ENCODE measurements at regions not wholly inside any gene's neighbourhood (a gene's known extent, or its start where the extent isn't known, plus 50 kb on each side); places are given as distances from the start of the nearest gene placed in this dataset.
"Not testable (repeated sequence)": the region's sequence is repeated elsewhere in the genome, so short reads cannot be mapped to it uniquely, and the experiment has no call there.

GRCh38 chr3:40649346-40649745, 124.6 kb downstream of the ZNF621 start:
- DNase-seq: no peak

DNA sequence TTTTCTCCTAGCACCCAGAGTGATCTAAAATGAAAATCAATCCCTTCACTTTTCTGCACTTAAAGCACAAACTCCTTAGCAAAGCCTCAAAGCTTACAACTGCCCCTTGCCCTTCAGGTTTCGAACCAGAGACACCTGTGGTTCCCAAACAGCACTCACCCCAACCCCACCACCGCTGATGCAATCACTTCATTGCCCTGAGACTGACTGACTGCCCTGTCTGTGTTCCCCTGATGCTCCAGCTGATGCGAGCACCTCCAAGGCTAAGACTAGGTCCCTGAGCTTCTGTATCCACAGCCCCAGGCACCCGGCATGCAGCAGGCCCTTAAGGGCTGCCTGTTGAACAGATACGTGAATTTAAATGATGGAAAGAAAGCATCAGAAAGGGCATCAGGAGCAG, 127.3 kb downstream of the ZNF621 start:
- no peak for DNase-seq

DNA sequence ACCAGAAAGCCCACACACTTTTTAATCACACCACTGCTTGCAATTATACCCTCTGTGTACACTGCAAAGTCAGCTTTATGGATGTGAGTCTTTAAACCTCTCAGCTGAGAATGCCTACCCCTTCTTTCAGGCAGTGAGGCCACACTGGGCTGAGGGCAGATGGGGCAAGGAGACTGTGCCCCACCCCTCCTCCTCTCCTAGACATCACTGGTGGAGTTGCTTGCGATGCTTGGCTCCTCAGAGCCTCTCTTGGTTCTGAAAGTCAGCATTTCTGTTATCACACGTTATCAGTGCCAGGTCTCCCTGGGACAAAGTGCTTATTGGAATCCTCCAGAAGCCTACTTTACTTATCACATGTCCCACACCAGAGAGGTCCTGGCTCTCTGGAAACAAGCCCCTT, 128.2 kb downstream of the ZNF621 start:
- no peak for DNase-seq

DNA sequence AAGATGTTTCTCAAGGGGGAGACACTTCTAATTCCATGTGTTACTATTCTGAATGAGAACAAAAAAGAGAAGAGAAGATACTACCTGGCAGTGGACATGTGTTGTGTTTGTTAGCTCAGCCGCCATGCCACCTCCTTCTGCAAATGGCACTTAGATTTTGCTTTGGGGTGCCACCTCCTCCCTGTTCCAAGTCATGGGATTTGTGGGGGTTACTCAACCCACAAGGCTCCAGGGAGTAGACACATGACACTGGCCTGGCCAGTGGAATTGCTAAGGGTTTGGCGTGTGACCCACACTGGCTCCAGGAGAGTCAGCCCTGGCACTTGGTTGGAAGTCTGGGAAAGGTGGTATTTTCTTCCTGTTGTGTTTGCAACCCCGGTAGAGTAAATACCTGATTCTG, 129.1 kb downstream of the ZNF621 start:
- DNase-seq: no peak

- DNase-seq: no peak
Observed at GRCh38 chr3:40655551-40655950, 130.8 kb downstream of the ZNF621 start.

GRCh38 chr3:40657623-40658022, 132.9 kb downstream of the ZNF621 start:
- no peak for DNase-seq

GRCh38 chr3:40658305-40658704, 133.5 kb downstream of the ZNF621 start:
- no peak for DNase-seq

- DNase-seq: no peak
Observed at GRCh38 chr3:40660554-40660953, 135.8 kb downstream of the ZNF621 start.

GRCh38 chr3:40661284-40661683, 136.5 kb downstream of the ZNF621 start:
- DNase-seq: no peak

GRCh38 chr3:40663280-40663679, 138.5 kb downstream of the ZNF621 start:
- DNase-seq: no peak

DNA sequence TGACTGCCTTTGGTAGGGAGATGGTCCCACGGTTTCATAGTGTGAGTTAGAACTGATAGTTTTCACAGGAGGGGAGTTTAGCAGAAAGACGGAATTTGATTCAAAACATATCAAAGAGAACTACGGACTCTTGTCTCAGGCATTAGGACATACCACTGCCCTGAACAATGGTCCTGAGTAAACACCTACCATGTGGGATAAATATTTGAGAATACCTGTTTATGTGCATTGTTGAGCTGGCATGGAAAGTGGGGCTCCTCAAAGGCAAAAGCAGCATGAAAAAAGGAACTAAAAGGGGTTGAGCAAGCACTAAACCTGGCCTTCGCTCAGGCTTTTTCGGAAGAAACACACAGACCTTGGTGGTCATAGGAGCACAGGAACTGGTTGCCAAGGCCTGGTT, 144.4 kb downstream of the ZNF621 start:
- no peak for DNase-seq

DNA sequence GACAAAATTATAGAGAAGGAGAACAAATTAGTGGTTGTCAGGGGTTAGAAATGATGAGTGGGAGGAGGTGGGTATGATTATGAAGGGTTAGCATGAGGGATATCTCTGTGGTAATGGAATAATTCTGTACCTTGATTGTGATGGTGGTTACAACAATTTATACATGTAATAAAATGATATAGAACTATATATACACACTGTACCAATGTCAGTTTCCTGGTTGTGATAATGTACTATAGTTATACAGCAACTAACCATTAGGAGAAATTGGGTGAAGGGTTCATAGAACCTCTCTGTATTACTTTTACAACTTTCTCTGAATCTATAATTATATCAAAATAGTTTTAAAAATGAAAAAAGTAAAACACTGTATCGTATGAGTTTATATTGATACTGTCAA, 148.1 kb downstream of the ZNF621 start:
- no peak for DNase-seq

DNA sequence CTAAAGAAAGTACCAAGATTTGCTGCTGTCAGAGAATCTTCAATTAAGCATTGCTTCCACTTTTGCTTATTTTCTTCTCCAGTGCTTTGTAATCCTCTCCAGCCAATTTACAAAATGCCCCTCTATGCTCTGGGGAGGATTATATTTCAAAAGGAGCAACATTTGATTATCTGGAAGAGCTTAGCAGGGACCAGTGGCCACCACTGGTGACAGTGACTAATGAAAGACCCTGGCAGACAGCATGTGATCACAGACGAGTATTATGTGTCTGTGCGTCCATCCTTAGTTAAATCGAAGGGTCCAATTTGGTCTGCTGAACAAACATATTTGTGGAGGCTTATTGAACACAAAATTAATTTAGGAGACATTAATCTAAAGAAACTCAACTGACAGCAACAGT, 152.6 kb downstream of the ZNF621 start:
- no peak for DNase-seq

DNA sequence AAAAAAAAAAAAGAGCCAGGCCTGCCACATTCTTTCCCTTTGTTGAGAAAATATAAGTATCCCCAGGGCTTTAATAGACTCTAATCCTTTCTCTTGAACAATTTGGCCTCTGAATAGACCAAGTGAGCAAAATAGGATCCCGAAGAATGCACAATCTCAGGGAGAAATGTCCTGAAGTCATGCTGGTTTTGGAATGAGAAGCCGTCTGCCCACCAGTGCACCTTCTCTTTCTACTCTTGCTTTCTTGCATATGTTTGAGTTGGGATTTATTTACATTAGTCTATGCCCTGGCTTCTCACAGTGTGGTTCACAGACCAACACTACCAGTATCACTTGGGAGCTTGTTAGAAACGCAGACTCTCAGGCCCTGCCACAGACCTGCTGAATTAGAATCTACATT, 153.0 kb downstream of the ZNF621 start:
- DNase-seq: no peak

DNA sequence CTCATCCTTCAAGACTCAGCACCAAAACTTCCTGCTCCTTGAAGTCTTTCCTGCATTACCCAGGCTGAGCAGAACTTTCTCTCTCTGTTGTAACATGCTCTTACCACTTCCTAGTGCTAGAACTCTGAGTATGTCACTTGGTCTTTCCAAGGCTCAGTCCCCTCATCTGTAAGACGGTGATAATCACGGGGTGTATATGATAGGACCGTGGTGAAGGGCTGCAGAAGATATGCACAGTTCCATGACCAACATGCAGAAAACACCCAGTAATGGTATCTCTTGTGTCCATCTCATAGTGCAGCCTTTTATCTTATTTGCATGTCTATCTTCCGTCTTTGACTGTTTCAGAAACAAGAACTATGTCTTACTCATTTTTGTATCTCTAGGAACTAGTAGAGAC, 154.5 kb downstream of the ZNF621 start:
- no peak for DNase-seq

- DNase-seq: no peak
Observed at GRCh38 chr3:40680685-40681657, 156.2 kb downstream of the ZNF621 start.

DNA sequence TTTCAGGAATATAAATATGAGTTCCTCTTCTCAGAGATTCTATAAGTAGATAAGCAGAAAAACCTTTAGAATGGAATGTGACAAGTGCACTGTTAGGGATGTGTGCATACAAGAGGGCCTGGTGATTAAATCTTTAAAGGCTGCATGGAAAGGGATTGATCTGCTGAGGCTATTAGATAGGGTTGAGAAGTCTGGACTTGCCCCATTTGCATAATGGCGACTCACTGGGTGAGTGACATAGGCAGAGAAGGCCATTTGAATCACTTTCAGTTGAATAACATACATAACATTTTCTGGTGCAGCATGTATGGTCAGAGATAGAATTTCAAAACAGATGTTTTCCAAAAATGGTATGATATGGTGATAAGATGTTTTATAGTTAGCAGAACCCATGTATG, 156.9 kb downstream of the ZNF621 start:
- no peak for DNase-seq

DNA sequence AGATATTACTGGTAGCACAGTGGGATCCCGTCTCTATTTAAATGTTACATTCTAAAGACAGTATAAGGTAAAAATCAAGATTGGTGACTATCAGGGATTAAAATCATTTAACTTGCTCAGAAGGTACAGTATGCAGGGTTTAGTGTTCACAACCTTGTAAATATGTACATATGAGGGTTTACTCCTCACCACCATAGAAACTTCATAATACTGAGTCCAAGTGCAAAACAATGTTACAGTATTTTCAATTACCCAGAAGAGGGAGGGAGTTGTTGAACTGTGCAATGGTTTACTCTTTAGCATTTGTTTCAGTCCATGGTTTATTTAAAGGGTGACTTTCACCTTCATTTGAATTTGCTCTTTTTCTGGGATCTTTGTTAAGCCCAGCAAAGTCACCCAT, 165.1 kb downstream of the ZNF621 start:
- no peak for DNase-seq

- no peak for DNase-seq
Observed at GRCh38 chr3:40690749-40691451, 166.1 kb downstream of the ZNF621 start.

GRCh38 chr3:40691452-40691861, 166.7 kb downstream of the ZNF621 start:
- no peak for DNase-seq

DNA sequence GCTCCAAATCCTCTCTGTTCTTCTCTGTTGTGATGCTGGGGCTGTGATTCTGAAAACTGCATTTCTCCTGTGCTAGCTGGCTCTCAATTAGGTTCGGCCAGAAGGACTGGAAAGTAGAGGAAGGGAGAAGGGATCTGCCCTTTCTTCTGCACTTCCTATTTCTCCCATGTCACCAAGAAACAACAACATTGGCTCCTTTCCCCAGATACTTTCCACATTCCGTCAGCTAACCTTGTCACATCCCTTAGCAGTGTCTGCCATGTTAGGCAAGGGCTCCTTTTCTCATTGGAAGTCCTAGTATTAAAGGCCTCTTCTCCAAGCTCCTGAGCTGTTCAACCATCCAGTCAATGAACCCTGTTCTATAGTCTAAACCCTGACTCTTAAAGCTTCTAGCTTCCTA, 171.1 kb downstream of the ZNF621 start:
- DNase-seq: no peak

DNA sequence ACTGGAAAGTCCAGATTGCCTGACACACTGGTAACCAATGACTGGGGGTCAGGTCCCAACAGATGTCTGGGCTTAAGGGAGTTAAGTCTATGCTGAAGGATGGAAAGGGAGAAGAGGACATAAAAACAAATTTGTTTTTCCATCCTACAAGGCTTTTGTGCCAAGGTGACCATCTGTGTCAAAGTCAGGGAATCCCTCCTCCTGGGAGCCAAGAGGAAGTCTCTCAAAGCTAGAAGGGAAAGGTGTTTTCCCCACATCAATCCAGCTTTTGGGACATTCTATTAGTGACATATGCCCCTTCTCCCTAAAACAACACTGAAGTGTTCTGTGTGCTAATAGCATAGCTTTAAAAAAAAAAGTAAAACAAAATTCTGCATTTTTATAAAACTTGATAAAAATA, 173.9 kb downstream of the ZNF621 start:
- DNase-seq: not testable (repeated sequence)

DNA sequence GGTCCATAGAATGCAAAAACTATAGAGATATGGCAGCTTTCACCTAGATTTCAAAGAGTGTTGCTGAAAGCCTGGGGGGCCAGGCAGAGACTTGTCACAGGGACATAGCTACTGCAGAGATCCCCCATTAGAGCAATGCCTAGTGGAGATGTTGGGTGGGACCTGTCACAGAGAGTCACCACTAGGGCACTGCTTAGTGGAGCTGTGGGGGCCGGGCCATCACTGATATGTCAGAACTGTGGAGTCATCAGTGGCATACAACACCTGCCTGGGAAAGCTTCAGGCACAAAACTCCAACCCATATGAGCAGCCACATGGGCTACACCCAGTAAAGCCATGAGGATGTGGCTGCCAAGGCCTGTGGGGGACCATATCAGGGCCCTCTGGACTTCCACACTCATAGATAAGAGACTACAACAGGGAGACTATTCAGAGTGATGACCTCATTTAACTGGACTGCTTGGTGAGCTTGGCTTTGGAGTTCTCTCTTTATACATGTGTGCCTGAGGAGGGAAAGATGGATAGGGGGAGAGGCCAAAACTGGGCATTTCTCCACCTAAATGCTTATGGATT, 176.3 kb downstream of the ZNF621 start:
- no peak for DNase-seq

- no peak for DNase-seq
Observed at GRCh38 chr3:40704224-40704623, 179.5 kb downstream of the ZNF621 start.

Data from SHP77 (cell line).